Osteocyte (in vitro differentiated cells): ENCODE measurements at regions not wholly inside any gene's neighbourhood (a gene's known extent, or its start where the extent isn't known, plus 50 kb on each side); places are given as distances from the start of the nearest gene placed in this dataset.
"Not testable (repeated sequence)": the region's sequence is repeated elsewhere in the genome, so short reads cannot be mapped to it uniquely, and the experiment has no call there.

Source experiments
- DNase-seq: peaks from one replicate; pipeline ENCODE4 v3.0.0; 2021; ENCODE audit warnings: mixed read lengths; ENCODE audit not compliant: unreplicated experiment; ENCODE audit errors: extremely low spot score
- H3K27ac Mint-ChIP-seq: one replicate; pipeline ENCODE4 v1.8.0; 2021; ENCODE audit warnings: mild to moderate bottlenecking, mixed read lengths; ENCODE audit not compliant: unreplicated experiment
- H3K27me3 Mint-ChIP-seq: one replicate; pipeline ENCODE4 v1.8.0; 2021; ENCODE audit warnings: mixed read lengths; ENCODE audit not compliant: unreplicated experiment
- H3K36me3 Mint-ChIP-seq: one replicate; pipeline ENCODE4 v1.8.0; 2021; ENCODE audit warnings: mixed read lengths; ENCODE audit not compliant: unreplicated experiment
- H3K4me1 Mint-ChIP-seq: one replicate; pipeline ENCODE4 v1.8.0; 2021; ENCODE audit warnings: mixed read lengths; ENCODE audit not compliant: unreplicated experiment
- H3K4me3 Mint-ChIP-seq: one replicate; pipeline ENCODE4 v1.8.0; 2021; ENCODE audit warnings: mild to moderate bottlenecking, moderate library complexity, mixed read lengths; ENCODE audit not compliant: unreplicated experiment
- H3K9me3 Mint-ChIP-seq: one replicate; pipeline ENCODE4 v1.8.0; 2021; ENCODE audit warnings: mixed read lengths; ENCODE audit not compliant: unreplicated experiment
- TF ChIP-seq, protein P1 (sequence below): fragments of 200-600 bp; sonication (generic); IDR thresholded peaks from 2 replicates; pipeline ENCODE4 v1.5.0; 2021; ENCODE audit warnings: antibody characterized with exemption, mild to moderate bottlenecking, moderate library complexity

DNA sequence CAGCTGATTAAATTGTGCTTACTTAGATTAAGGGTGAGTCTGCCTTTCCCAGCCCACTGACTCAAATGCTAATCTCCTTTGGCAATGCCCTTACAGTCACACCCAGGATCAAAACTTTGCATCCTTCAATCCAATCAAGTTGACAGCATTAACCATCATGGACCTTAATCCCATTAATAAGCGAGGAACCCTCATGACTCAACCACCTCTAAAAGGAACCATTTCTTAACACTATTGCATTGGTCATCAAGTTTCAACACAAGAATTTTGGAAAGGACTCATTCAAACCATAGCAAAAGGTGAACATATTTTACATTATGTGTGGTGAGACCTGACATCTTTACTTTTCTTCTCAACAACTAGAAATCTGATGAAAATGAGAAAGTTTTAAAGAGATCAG is 187.0 kb downstream of the OSR1 start:
- TF ChIP-seq, protein P1, sequence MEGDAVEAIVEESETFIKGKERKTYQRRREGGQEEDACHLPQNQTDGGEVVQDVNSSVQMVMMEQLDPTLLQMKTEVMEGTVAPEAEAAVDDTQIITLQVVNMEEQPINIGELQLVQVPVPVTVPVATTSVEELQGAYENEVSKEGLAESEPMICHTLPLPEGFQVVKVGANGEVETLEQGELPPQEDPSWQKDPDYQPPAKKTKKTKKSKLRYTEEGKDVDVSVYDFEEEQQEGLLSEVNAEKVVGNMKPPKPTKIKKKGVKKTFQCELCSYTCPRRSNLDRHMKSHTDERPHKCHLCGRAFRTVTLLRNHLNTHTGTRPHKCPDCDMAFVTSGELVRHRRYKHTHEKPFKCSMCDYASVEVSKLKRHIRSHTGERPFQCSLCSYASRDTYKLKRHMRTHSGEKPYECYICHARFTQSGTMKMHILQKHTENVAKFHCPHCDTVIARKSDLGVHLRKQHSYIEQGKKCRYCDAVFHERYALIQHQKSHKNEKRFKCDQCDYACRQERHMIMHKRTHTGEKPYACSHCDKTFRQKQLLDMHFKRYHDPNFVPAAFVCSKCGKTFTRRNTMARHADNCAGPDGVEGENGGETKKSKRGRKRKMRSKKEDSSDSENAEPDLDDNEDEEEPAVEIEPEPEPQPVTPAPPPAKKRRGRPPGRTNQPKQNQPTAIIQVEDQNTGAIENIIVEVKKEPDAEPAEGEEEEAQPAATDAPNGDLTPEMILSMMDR = no peak
- H3K9me3 Mint-ChIP-seq = no peaks in the 10 kb centered on the region
- no peaks in the 10 kb centered on the region for H3K36me3 Mint-ChIP-seq
- no peak for DNase-seq
- H3K4me3 Mint-ChIP-seq = no peak overlapping the region
- peaks cover 2% of the 10 kb centered on the region for H3K27me3 Mint-ChIP-seq
- H3K4me1 Mint-ChIP-seq = no peaks in the 10 kb centered on the region
- H3K27ac Mint-ChIP-seq = no peak overlapping the region

DNA sequence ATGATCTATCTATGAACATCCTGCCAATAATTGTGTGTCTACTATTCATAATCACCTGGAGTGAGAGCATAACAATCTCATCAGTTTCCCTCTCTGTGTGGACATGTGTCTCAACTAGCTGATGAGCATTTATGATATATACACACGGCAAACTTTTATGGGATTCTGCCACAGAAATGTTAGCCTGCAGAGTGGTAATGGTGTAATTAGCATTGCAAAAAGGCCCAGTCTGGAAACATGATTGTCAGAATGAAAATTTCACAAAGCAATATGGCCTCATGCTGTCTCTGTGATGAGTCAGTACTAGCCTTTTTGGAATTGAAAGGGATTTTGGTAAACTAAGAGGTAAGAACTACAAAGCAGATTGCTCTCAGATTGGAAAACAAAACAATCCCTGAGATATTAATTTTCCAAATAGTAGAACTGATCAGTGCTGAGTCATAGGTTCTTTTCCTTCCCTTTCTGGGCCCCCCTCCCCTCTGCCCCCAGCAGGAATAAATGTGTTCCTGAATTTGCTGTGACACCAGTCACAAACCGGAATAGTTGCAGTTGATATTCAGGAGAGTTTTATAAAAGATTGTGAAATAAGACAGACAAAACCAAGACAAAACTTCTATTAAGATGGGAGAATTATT is 189.2 kb downstream of the OSR1 start:
- Mint-ChIP-seq H3K27me3 (no peaks in the 10 kb centered on the region), H3K36me3 (no peaks in the 10 kb centered on the region), H3K27ac (no peak overlapping the region), H3K4me3 (no peak overlapping the region), H3K4me1 (no peaks in the 10 kb centered on the region), H3K9me3 (no peaks in the 10 kb centered on the region)
- DNase-seq = no peak
- TF ChIP-seq, protein P1 = no peak

DNA sequence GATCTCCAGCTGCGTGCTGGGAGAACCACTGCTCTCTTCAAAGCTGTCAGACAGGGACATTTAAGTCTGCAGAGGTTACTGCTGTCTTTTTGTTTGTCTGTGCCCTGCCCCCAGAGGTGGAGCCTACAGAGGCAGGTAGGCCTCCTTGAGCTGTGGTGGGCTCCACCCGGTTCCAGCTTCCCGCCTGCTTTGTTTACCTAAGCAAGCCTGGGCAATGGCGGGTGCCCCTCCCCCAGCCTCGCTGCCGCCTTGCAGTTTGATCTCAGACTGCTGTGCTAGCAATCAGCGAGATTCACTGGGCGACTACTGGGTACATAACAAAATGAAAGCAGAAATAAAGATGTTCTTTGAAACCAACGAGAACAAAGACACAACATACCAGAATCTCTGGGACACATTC is 194.3 kb downstream of the OSR1 start:
- not testable (repeated sequence) for H3K4me3 Mint-ChIP-seq, H3K4me1 Mint-ChIP-seq, H3K27me3 Mint-ChIP-seq, DNase-seq, H3K27ac Mint-ChIP-seq, H3K36me3 Mint-ChIP-seq
- peaks cover 10% of the 10 kb centered on the region for H3K9me3 Mint-ChIP-seq

DNA sequence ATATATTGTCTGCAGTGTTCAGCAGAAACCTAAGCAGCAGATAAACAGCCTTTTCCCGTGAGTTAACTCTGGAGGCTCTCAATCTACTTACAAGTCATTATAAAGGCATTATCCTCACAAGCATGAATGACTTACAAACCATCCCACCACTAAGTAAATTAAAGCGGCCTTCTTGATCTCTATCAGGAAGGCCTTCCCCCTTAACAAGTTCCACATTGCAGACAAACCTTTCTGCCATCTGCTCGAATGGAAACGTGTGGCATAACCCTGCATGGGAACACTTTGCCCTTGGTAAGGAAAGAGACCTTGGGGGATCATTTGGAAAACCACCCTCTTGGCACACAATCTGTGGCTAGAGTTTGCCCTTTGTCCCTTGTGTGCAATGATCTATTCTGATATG is 199.5 kb downstream of the OSR1 start:
- Mint-ChIP-seq H3K36me3 (peaks cover 3% of the 10 kb centered on the region), H3K9me3 (peaks cover 10% of the 10 kb centered on the region), H3K4me1 (no peaks in the 10 kb centered on the region), H3K27me3 (peaks cover 2% of the 10 kb centered on the region), H3K4me3 (no peak overlapping the region), H3K27ac (no peak overlapping the region)
- DNase-seq = no peak
- TF ChIP-seq, protein P1 = no peak

DNA sequence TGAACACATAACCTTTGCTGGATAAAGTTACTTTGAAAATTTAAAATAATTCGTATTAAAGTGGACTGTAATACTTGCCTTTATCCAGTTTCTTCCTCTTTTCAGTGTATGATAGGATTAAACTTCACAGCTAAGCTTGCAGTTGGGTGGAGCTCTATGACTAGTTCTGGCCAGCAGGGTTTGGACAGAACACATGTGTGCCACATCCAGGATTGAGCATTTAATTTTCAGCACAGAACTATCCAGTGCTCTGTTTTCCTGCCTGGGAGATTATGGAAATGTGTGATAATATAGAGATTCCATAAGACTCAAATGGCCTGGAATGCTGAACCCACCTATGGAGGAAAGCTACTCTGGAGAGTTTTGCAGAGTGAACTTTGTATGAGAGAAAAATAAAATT is 200.2 kb downstream of the OSR1 start:
- Mint-ChIP-seq H3K9me3 (peaks cover 10% of the 10 kb centered on the region), H3K4me1 (no peaks in the 10 kb centered on the region), H3K27me3 (peaks cover 2% of the 10 kb centered on the region), H3K27ac (no peak overlapping the region), H3K4me3 (no peak overlapping the region), H3K36me3 (peaks cover 3% of the 10 kb centered on the region)
- DNase-seq = no peak
- TF ChIP-seq, protein P1 = no peak

DNA sequence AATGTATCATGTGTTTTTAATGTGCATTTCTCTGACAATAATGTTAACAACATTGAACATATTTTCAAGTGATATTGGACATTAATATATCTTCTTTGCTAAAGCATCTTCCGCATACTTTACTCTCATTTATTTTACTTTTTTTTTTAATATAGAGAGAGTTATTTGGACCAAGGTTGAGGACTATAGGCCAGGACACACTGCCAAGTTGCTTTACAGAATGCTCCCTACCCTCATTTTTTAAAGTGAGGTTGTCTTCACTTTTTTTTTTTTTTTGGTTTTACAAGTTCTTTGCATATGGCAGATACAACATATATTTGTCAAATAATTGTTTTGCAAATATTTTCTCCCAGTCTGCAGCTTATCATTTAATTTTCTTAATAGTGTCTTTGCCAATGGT is 201.8 kb downstream of the OSR1 start:
- Mint-ChIP-seq H3K27ac (no peak overlapping the region), H3K4me3 (no peak overlapping the region), H3K27me3 (peaks cover 2% of the 10 kb centered on the region), H3K4me1 (no peaks in the 10 kb centered on the region), H3K9me3 (peaks cover 10% of the 10 kb centered on the region), H3K36me3 (peaks cover 3% of the 10 kb centered on the region)
- TF ChIP-seq, protein P1 = no peak
- no peak for DNase-seq
